ENCODE measurements at regions not wholly inside any gene's neighbourhood (a gene's known extent, or its start where the extent isn't known, plus 50 kb on each side); places are given as distances from the start of the nearest gene placed in this dataset.
"Not testable (repeated sequence)": the region's sequence is repeated elsewhere in the genome, so short reads cannot be mapped to it uniquely, and the experiment has no call there.

DNA sequence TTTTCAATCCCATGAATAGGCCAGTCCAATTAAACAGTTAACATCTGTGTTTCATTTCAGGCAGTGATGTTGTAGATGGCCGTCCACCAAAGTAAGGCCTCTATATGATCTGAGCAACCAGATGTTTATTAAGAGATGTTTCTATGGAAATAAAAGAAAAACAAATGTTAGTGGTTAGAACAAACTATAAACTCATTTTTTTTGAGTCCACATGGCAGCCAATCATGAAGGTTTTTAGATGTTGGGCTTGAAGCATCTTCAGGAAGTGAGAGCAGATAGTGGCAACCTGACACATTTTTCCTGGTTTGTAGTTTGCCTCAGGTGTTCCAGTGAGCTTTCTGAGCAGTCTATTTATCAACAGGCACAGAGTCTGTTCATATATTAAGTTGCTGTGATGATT lies 746.1 kb downstream of the PRIM2 start:
- not testable (repeated sequence) for H3K4me2 ChIP-seq (ENCODE audit: low read depth, low read length, poor library complexity, severe bottlenecking); H3K9me3 ChIP-seq (ENCODE audit: low read length); H3K27ac ChIP-seq (ENCODE audit: low read length); H3K27me3 ChIP-seq (ENCODE audit: low read length); H2AFZ ChIP-seq (ENCODE audit: low read length); H3K4me3 ChIP-seq (ENCODE audit: low read length); H4K20me1 ChIP-seq (ENCODE audit: insufficient read depth, low read depth, low read length); H3K9ac ChIP-seq (ENCODE audit: low read length); H3K9me2 ChIP-seq (replicated peaks; ENCODE audit: insufficient read depth, low read length); H3K4me1 ChIP-seq (ENCODE audit: low read length); DNase-seq; H3K79me2 ChIP-seq (ENCODE audit: low read length); H3K36me3 ChIP-seq (ENCODE audit: insufficient read depth, low read length)

DNA sequence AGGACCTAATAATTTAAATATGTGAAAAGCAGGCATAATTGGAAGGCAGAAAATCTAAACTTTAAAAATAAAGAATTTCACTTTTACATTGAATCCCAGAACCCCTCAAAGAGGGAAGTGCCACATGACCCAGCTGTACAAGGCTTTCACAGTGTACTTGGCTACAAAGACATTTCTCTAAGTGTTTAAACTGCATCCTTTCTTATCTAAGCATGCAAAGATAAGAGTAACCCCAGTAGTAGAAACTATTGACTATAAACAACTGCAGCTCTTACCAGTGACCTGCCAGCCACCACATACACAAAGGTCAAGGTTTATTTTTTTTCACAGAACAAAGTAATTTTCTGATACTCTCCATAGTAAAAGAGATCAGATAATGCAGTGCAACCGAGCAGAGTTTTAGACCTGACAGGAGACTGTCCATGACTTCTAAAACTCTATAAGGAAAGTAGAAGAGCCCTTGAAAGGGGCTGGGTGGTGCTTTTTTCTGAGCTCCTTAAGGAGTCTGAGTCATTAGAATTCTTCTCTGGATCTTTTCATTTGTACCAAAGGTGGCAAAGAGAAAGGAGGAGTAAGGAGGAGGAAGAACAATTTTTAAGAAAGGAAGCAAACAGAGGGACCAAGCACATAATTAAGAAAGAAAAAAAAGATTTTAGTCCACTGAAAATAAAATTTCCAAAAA lies 750.6 kb downstream of the PRIM2 start:
- not testable (repeated sequence) for H3K9ac ChIP-seq (ENCODE audit: low read length); H3K36me3 ChIP-seq (ENCODE audit: insufficient read depth, low read length); H3K27me3 ChIP-seq (ENCODE audit: low read length); H3K9me2 ChIP-seq (replicated peaks; ENCODE audit: insufficient read depth, low read length); H3K79me2 ChIP-seq (ENCODE audit: low read length); H3K9me3 ChIP-seq (ENCODE audit: low read length); H3K4me2 ChIP-seq (ENCODE audit: low read depth, low read length, poor library complexity, severe bottlenecking); H3K27ac ChIP-seq (ENCODE audit: low read length); DNase-seq; H3K4me1 ChIP-seq (ENCODE audit: low read length); H2AFZ ChIP-seq (ENCODE audit: low read length); H4K20me1 ChIP-seq (ENCODE audit: insufficient read depth, low read depth, low read length); H3K4me3 ChIP-seq (ENCODE audit: low read length)

DNA sequence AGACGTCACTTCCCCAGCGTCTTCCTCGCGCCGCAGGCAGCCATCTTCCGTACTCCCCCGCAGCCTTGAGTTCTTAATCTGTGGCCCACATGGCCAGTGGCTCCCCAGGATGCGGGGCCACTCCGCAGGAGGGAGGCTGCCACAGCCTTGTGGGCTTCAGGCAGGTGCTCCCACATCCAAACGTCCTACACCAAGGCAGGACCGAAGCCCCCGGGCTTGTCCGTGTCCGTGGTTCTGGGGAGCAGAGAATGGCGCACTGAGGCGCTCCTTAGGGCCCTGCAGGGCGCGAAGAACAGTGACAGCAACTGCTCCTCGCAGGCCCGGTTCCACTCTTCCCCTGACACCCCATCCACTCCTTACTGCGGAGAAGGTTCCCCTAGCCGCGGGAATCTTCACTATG lies 755.8 kb downstream of the PRIM2 start:
- no peaks in the 10 kb centered on the region for H3K9me3 ChIP-seq (ENCODE audit: low read length)
- H4K20me1 ChIP-seq (ENCODE audit: insufficient read depth, low read depth, low read length), result no peaks in the 10 kb centered on the region
- no peaks in the 10 kb centered on the region for H3K36me3 ChIP-seq (ENCODE audit: insufficient read depth, low read length)
- H3K4me3 ChIP-seq (ENCODE audit: low read length), result no peak overlapping the region
- no peaks in the 10 kb centered on the region for H3K9me2 ChIP-seq (replicated peaks; ENCODE audit: insufficient read depth, low read length)
- DNase-seq, result no peak
- no peak overlapping the region for H3K9ac ChIP-seq (ENCODE audit: low read length)
- no peak overlapping the region for H3K4me2 ChIP-seq (ENCODE audit: low read depth, low read length, poor library complexity, severe bottlenecking)
- H3K79me2 ChIP-seq (ENCODE audit: low read length), result no peaks in the 10 kb centered on the region
- H3K4me1 ChIP-seq (ENCODE audit: low read length), result no peaks in the 10 kb centered on the region
- no peak overlapping the region for H2AFZ ChIP-seq (ENCODE audit: low read length)
- H3K27ac ChIP-seq (ENCODE audit: low read length), result no peak overlapping the region
- no peaks in the 10 kb centered on the region for H3K27me3 ChIP-seq (ENCODE audit: low read length)

DNA sequence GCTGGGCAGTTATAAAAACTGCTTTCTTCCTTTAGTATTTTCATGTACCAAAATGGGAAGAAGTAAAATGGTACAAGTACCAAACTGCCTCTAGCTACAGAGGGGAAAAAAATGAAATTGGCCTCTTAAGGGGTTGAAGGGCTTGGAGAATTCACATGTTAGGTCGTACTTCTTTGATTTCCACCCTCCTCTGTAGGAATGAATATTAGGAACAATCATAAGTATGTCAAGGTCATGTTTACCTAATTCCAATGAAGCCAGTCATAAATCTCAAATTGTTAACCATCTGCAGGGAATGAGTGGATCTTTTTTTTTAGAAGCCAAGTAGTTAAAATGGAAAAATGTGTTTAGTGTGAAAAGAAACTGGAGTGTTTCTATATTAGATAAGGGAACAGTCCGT lies 772.6 kb downstream of the PRIM2 start:
- H3K27me3 ChIP-seq (ENCODE audit: low read length); H3K9me3 ChIP-seq (ENCODE audit: low read length); H3K4me3 ChIP-seq (ENCODE audit: low read length); H3K4me1 ChIP-seq (ENCODE audit: low read length); H3K27ac ChIP-seq (ENCODE audit: low read length); H3K4me2 ChIP-seq (ENCODE audit: low read depth, low read length, poor library complexity, severe bottlenecking); H3K9me2 ChIP-seq (replicated peaks; ENCODE audit: insufficient read depth, low read length); DNase-seq; H2AFZ ChIP-seq (ENCODE audit: low read length); H3K9ac ChIP-seq (ENCODE audit: low read length); H4K20me1 ChIP-seq (ENCODE audit: insufficient read depth, low read depth, low read length); H3K36me3 ChIP-seq (ENCODE audit: insufficient read depth, low read length); H3K79me2 ChIP-seq (ENCODE audit: low read length): not testable (repeated sequence)

DNA sequence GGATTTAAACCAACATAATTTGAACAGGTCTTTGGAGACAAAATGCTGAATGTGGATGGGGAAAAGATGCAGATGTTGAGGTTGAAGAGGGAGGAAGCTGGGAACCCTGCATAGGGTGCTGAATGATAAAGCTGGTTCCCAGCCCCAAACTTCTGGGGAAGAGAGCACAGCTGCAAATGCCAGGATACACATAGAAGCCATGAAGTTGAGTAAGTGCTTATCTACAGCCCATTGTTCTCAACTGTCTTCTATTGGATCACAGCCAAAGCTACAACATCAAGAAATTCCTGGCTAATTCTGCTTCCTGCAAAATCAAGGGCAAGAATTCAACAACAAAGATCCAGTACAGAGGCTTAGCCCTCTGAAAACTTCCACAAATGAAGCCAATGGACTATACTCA lies 779.8 kb downstream of the PRIM2 start:
- H3K9me3 ChIP-seq (ENCODE audit: low read length); H3K9ac ChIP-seq (ENCODE audit: low read length); H3K9me2 ChIP-seq (replicated peaks; ENCODE audit: insufficient read depth, low read length); H3K27ac ChIP-seq (ENCODE audit: low read length); H3K4me3 ChIP-seq (ENCODE audit: low read length); H3K36me3 ChIP-seq (ENCODE audit: insufficient read depth, low read length); H4K20me1 ChIP-seq (ENCODE audit: insufficient read depth, low read depth, low read length); DNase-seq; H3K4me2 ChIP-seq (ENCODE audit: low read depth, low read length, poor library complexity, severe bottlenecking); H2AFZ ChIP-seq (ENCODE audit: low read length); H3K4me1 ChIP-seq (ENCODE audit: low read length); H3K27me3 ChIP-seq (ENCODE audit: low read length); H3K79me2 ChIP-seq (ENCODE audit: low read length): not testable (repeated sequence)

DNA sequence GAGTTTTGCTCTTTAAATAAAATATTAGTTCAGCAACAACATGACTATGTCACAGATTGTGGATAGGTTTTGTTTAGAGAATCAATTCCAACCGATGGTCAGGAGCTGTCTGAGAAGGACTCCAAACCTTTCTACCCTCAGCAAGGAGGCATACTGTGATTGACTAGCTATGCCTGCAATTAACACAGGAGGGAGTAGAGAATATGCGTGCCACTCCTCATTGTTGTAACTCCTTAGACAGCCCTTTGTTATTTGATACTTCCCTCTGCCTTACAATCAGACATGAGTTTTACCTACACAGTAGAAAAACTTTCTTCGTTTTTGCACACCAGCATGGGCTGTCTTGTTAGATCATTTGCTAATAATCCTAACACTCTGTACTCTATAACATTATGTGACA lies 796.5 kb downstream of the PRIM2 start:
- Histone ChIP-seq H2AFZ (ENCODE audit: low read length) (no peak overlapping the region), H3K27ac (ENCODE audit: low read length) (no peak overlapping the region), H3K4me1 (ENCODE audit: low read length) (no peaks in the 10 kb centered on the region), H3K4me2 (ENCODE audit: low read depth, low read length, poor library complexity, severe bottlenecking) (no peak overlapping the region), H3K9me2 (replicated peaks; ENCODE audit: insufficient read depth, low read length) (no peaks in the 10 kb centered on the region), H4K20me1 (ENCODE audit: insufficient read depth, low read depth, low read length) (no peaks in the 10 kb centered on the region), H3K79me2 (ENCODE audit: low read length) (no peaks in the 10 kb centered on the region), H3K36me3 (ENCODE audit: insufficient read depth, low read length) (no peaks in the 10 kb centered on the region), H3K4me3 (ENCODE audit: low read length) (no peak overlapping the region), H3K27me3 (ENCODE audit: low read length) (no peaks in the 10 kb centered on the region), H3K9me3 (ENCODE audit: low read length) (no peaks in the 10 kb centered on the region), H3K9ac (ENCODE audit: low read length) (no peak overlapping the region)
- DNase-seq, result peak; percentile 41

DNA sequence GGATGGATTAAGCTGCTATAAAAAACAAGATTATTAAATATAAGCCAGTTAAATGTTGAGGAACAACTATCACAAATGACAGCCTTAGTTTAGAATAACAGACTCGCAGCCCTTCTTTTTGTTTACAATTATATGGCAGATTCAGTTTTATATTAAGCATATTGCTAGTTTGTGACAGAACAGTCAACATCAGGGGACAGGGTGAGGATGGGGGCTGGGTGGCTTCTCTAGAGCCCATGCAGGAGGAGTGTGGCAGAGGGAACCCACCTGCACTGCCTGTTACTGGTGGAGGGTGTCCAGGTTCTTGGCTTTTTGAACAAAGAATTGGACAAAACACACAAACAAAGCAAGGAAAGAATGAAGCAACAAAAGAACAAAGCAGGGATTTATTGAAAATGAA lies 799.7 kb downstream of the PRIM2 start:
- H4K20me1 ChIP-seq (ENCODE audit: insufficient read depth, low read depth, low read length); H3K36me3 ChIP-seq (ENCODE audit: insufficient read depth, low read length); H3K79me2 ChIP-seq (ENCODE audit: low read length); H3K4me3 ChIP-seq (ENCODE audit: low read length); H3K9ac ChIP-seq (ENCODE audit: low read length); H2AFZ ChIP-seq (ENCODE audit: low read length); H3K9me3 ChIP-seq (ENCODE audit: low read length); H3K27ac ChIP-seq (ENCODE audit: low read length); H3K27me3 ChIP-seq (ENCODE audit: low read length); H3K4me1 ChIP-seq (ENCODE audit: low read length); H3K4me2 ChIP-seq (ENCODE audit: low read depth, low read length, poor library complexity, severe bottlenecking); H3K9me2 ChIP-seq (replicated peaks; ENCODE audit: insufficient read depth, low read length); DNase-seq: not testable (repeated sequence)

DNA sequence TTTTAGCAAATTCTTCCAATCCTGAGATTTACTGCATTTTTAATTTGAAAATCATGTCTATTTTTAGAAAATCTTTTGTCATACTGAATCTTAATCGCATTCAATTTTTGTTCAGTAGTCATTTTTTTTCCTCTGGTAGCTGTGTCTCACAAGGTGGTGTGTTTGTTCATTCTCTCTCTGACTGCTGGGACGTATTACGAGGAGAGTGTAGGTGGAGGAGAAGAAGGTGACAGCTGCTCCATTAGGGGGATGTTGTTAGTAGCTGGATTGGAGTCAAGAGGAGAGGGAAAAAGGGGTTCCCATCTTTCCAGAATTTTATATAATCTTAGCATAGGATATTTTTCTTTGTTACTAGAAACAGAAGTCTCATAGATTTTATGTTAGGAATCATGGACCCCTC lies 804.2 kb downstream of the PRIM2 start:
- H2AFZ ChIP-seq (ENCODE audit: low read length); H3K9ac ChIP-seq (ENCODE audit: low read length); H3K27ac ChIP-seq (ENCODE audit: low read length); H3K9me3 ChIP-seq (ENCODE audit: low read length); H3K27me3 ChIP-seq (ENCODE audit: low read length); H3K4me2 ChIP-seq (ENCODE audit: low read depth, low read length, poor library complexity, severe bottlenecking); H3K4me3 ChIP-seq (ENCODE audit: low read length); H3K9me2 ChIP-seq (replicated peaks; ENCODE audit: insufficient read depth, low read length); H4K20me1 ChIP-seq (ENCODE audit: insufficient read depth, low read depth, low read length); H3K4me1 ChIP-seq (ENCODE audit: low read length); H3K36me3 ChIP-seq (ENCODE audit: insufficient read depth, low read length); DNase-seq; H3K79me2 ChIP-seq (ENCODE audit: low read length): not testable (repeated sequence)

DNA sequence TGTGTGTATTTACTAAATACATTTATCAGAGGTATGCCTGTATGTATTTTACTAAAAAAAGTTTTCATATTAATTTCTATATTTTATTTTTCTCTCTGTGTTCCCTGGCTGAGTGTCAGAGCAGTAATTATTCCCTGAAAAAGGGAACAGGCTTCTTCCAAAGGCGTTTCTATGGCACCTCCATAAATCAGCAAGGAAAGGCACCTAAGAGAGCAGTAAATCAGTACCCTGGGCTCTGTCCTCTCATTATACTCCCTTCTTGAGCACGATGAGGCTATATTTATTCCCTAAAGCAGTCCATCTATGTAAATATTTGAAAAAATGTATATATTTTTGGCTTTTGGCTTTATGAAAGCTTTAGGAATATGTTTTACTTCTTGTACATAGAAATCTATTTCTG lies 806.3 kb downstream of the PRIM2 start:
- H3K79me2 ChIP-seq (ENCODE audit: low read length); DNase-seq; H3K4me2 ChIP-seq (ENCODE audit: low read depth, low read length, poor library complexity, severe bottlenecking); H3K4me3 ChIP-seq (ENCODE audit: low read length); H3K27me3 ChIP-seq (ENCODE audit: low read length); H3K36me3 ChIP-seq (ENCODE audit: insufficient read depth, low read length); H3K4me1 ChIP-seq (ENCODE audit: low read length); H4K20me1 ChIP-seq (ENCODE audit: insufficient read depth, low read depth, low read length); H2AFZ ChIP-seq (ENCODE audit: low read length); H3K9me3 ChIP-seq (ENCODE audit: low read length); H3K9ac ChIP-seq (ENCODE audit: low read length); H3K27ac ChIP-seq (ENCODE audit: low read length); H3K9me2 ChIP-seq (replicated peaks; ENCODE audit: insufficient read depth, low read length): not testable (repeated sequence)
